Common myeloid progenitor, CD34-positive (primary cell): ENCODE measurements at regions not wholly inside any gene's neighbourhood (a gene's known extent, or its start where the extent isn't known, plus 50 kb on each side); places are given as distances from the start of the nearest gene placed in this dataset.
"Not testable (repeated sequence)": the region's sequence is repeated elsewhere in the genome, so short reads cannot be mapped to it uniquely, and the experiment has no call there.

ENCODE experiments used
- CTCF ChIA-PET: fragments of 350-600 bp; sonication (Branson Sonifier 250); formaldehyde crosslinking; loops from one replicate; lab custom pipeline; 2021; ENCODE audit warnings: antibody characterized with exemption; lab: Charles Lee
- POLR2A ChIA-PET: fragments of 350-600 bp; sonication (Branson Sonifier 250); formaldehyde crosslinking; loops from one replicate; lab custom pipeline; 2021; ENCODE audit warnings: antibody characterized with exemption; lab: Charles Lee
- DNase-seq, 3 donors: peaks; one replicate each; pipeline versions ENCODE4 v3.0.0 to v3.0.0-alpha.2; 2013
- H3K27ac ChIP-seq, 2 experiments: 1 replicate in 1 of 2; 2 replicates in 1 of 2; pipeline ENCODE4 v1.7.0; 2013; ENCODE audit warnings: inconsistent platforms in 2 of 2, low read length in 2 of 2, mild to moderate bottlenecking in 2 of 2, low read depth in 1 of 2, moderate library complexity in 1 of 2; ENCODE audit not compliant: severe bottlenecking in 2 of 2, insufficient read depth in 1 of 2, poor library complexity in 1 of 2
- H3K27me3 ChIP-seq, 5 experiments: replicated peaks in 2 of 5; 1 replicate in 3 of 5; 2 replicates in 2 of 5; pipeline versions ENCODE4 v1.6.1 to v1.7.0; 2013; ENCODE audit warnings: low read length in 4 of 5, mild to moderate bottlenecking in 2 of 5, moderate library complexity in 2 of 5, inconsistent platforms in 1 of 5; ENCODE audit not compliant: insufficient read depth in 5 of 5, control insufficient read depth in 4 of 5
- H3K36me3 ChIP-seq, 4 experiments: 1 replicate in 2 of 4; 2 replicates in 2 of 4; pipeline versions ENCODE4 v1.6.1 to v1.7.0; 2013; ENCODE audit warnings: low read length in 3 of 4, control low read depth in 1 of 4, mild to moderate bottlenecking in 1 of 4; ENCODE audit not compliant: control insufficient read depth in 4 of 4, insufficient read depth in 4 of 4
- H3K4me1 ChIP-seq, 4 experiments: 1 replicate in 3 of 4; 2 replicates in 1 of 4; pipeline versions ENCODE4 v1.6.1 to v1.7.1; 2013; ENCODE audit warnings: low read length in 3 of 4, mild to moderate bottlenecking in 3 of 4, control low read depth in 1 of 4, inconsistent platforms in 1 of 4, moderate library complexity in 1 of 4; ENCODE audit not compliant: control insufficient read depth in 4 of 4, insufficient read depth in 4 of 4; ENCODE audit errors: control extremely low read depth in 1 of 4
- H3K4me3 ChIP-seq, 7 experiments: 1 replicate in 4 of 7; 2 replicates in 3 of 7; pipeline versions ENCODE4 v1.5.1 to v1.7.0; 2013; ENCODE audit warnings: mild to moderate bottlenecking in 7 of 7, low read length in 6 of 7, moderate library complexity in 6 of 7, inconsistent platforms in 2 of 7, low read depth in 2 of 7, control low read depth in 1 of 7; ENCODE audit not compliant: insufficient read depth in 4 of 7, control insufficient read depth in 1 of 7; ENCODE audit errors: extremely low read depth in 1 of 7
- H3K9me3 ChIP-seq, 5 experiments: 1 replicate in 4 of 5; 2 replicates in 1 of 5; pipeline versions ENCODE4 v1.6.1 to v1.7.1; 2013; ENCODE audit warnings: low read length in 4 of 5, mild to moderate bottlenecking in 2 of 5, inconsistent platforms in 1 of 5, low read depth in 1 of 5, moderate library complexity in 1 of 5; ENCODE audit not compliant: control insufficient read depth in 4 of 5, insufficient read depth in 2 of 5; ENCODE audit errors: control extremely low read depth in 1 of 5
- WGBS: methylation state at CpG from one replicate; pipeline ENCODE4 v1.1.5; 2013; ENCODE audit not compliant: insufficient coverage; 5-methylcytosine and 5-hydroxymethylcytosine counted together

- ChIA-PET POLR2A (no interaction called here), CTCF (no interaction called here)
- no peak for DNase-seq
- H3K9me3 ChIP-seq = peaks cover 0 to 7% (median 0%) of the 10 kb centered on the region in 5 experiments
- no peaks in the 10 kb centered on the region for H3K27me3 ChIP-seq
- H3K4me1 ChIP-seq = no peaks in the 10 kb centered on the region
- H3K27ac ChIP-seq = no peak overlapping the region
- H3K4me3 ChIP-seq = no peak overlapping the region
- WGBS = 88% methylated on average over 7 of the region's 7 CpGs
- no peaks in the 10 kb centered on the region for H3K36me3 ChIP-seq
These were observed 231.6 kb downstream of the FNDC1 start for GRCh38 chr6:159400826-159401225.

- H3K4me1 ChIP-seq = no peaks in the 10 kb centered on the region
- POLR2A ChIA-PET = no interaction called here
- WGBS = 90% methylated on average over 8 of the region's 8 CpGs
- no peaks in the 10 kb centered on the region for H3K27me3 ChIP-seq
- H3K27ac ChIP-seq = no peak overlapping the region
- DNase-seq = no peak
- no peaks in the 10 kb centered on the region for H3K36me3 ChIP-seq
- peaks cover 0 to 7% (median 0%) of the 10 kb centered on the region in 5 experiments for H3K9me3 ChIP-seq
- no peak overlapping the region for H3K4me3 ChIP-seq
- CTCF ChIA-PET = no interaction called here
These were observed 230.6 kb downstream of the FNDC1 start for GRCh38 chr6:159399751-159400221.

- H3K27ac ChIP-seq = no peak overlapping the region
- H3K4me3 ChIP-seq = no peak overlapping the region
- no peaks in the 10 kb centered on the region for H3K4me1 ChIP-seq
- POLR2A ChIA-PET = interaction anchor here (0.6 kb wide), 1 partner anchor 12 kb away, joined by 5 read pairs; no protein-coding TSS in a partner anchor
- DNase-seq = no peak
- 100% methylated on average over 1 of the region's 2 CpGs for WGBS
- no peaks in the 10 kb centered on the region for H3K27me3 ChIP-seq
- CTCF ChIA-PET = interaction anchor here (0.9 kb wide), 1 partner anchor 15 kb away, joined by 3 read pairs; no protein-coding TSS in a partner anchor
- no peaks in the 10 kb centered on the region for H3K36me3 ChIP-seq
- H3K9me3 ChIP-seq = peaks cover 0 to 9% (median 5%) of the 10 kb centered on the region in 5 experiments
These were observed 229.4 kb downstream of the FNDC1 start for GRCh38 chr6:159398633-159399032.

- H3K9me3 ChIP-seq = peaks cover 0 to 12% (median 6%) of the 10 kb centered on the region in 5 experiments
- ChIA-PET CTCF (no interaction called here), POLR2A (no interaction called here)
- H3K27me3 ChIP-seq = peaks cover 0 to 3% (median 0%) of the 10 kb centered on the region in 5 experiments
- no peak overlapping the region for H3K27ac ChIP-seq
- H3K4me1 ChIP-seq = no peaks in the 10 kb centered on the region
- no peaks in the 10 kb centered on the region for H3K36me3 ChIP-seq
- DNase-seq = no peak
- no peak overlapping the region for H3K4me3 ChIP-seq
These were observed 228.6 kb downstream of the FNDC1 start for GRCh38 chr6:159397753-159398152.

GRCh38 chr6:159395609-159396008, 226.4 kb downstream of the FNDC1 start:
- no peaks in the 10 kb centered on the region for H3K4me1 ChIP-seq
- H3K27ac ChIP-seq = no peak overlapping the region
- H3K9me3 ChIP-seq = peaks cover 0 to 6% (median 5%) of the 10 kb centered on the region in 5 experiments
- CTCF ChIA-PET = no interaction called here
- H3K27me3 ChIP-seq = peaks cover 0 to 3% (median 0%) of the 10 kb centered on the region in 5 experiments
- no peak for DNase-seq
- H3K4me3 ChIP-seq = no peak overlapping the region
- POLR2A ChIA-PET = no interaction called here
- no peaks in the 10 kb centered on the region for H3K36me3 ChIP-seq
- 100% methylated on average over 5 of the region's 6 CpGs for WGBS

- 90% methylated on average over 1 of the region's 3 CpGs for WGBS
- H3K36me3 ChIP-seq, H3K4me3 ChIP-seq, DNase-seq, H3K9me3 ChIP-seq, H3K27ac ChIP-seq, CTCF ChIA-PET, POLR2A ChIA-PET, H3K4me1 ChIP-seq, H3K27me3 ChIP-seq: not testable (repeated sequence)
These were observed 223.5 kb downstream of the FNDC1 start for GRCh38 chr6:159392695-159393094.

- Histone ChIP-seq H3K4me3 (no peak overlapping the region), H3K9me3 (peaks cover 0 to 6% (median 5%) of the 10 kb centered on the region in 5 experiments), H3K36me3 (no peaks in the 10 kb centered on the region), H3K4me1 (no peaks in the 10 kb centered on the region), H3K27me3 (peaks cover 0 to 8% (median 5%) of the 10 kb centered on the region in 5 experiments), H3K27ac (no peak overlapping the region)
- ChIA-PET POLR2A (interaction anchor here (0.8 kb wide), 1 partner anchor 20 kb away, joined by 3 read pairs; no protein-coding TSS in a partner anchor), CTCF (no interaction called here)
- DNase-seq = no peak
- WGBS = 50% methylated on average over 2 of the region's 3 CpGs
These were observed 221.2 kb downstream of the FNDC1 start for GRCh38 chr6:159390381-159390780.
